DOHH2 (cell line): ENCODE measurements at regions not wholly inside any gene's neighbourhood (a gene's known extent, or its start where the extent isn't known, plus 50 kb on each side); places are given as distances from the start of the nearest gene placed in this dataset.

ENCODE experiments used
- CTCF ChIP-seq: fragments of 200-600 bp; sonication (generic); IDR thresholded peaks from one replicate; pipeline ENCODE4 v1.5.1; 2014; ENCODE audit warnings: antibody characterized with exemption, mild to moderate bottlenecking, low read depth, low read length; ENCODE audit not compliant: poor library complexity, severe bottlenecking
- EZH2phosphoT487 ChIP-seq: fragments of 200-600 bp; sonication (generic); IDR thresholded peaks from 2 replicates; pipeline ENCODE4 v1.6.1; 2017; ENCODE audit warnings: borderline replicate concordance, mild to moderate bottlenecking, antibody characterized with exemption, low read length, moderate library complexity, mixed read lengths

GRCh38 chr18:57882465-57882864, 79.3 kb upstream of the ATP8B1 start:
- TF ChIP-seq CTCF, result no peak
- TF ChIP-seq EZH2phosphoT487, result no peak
